ENCODE measurements at regions not wholly inside any gene's neighbourhood (a gene's known extent, or its start where the extent isn't known, plus 50 kb on each side); places are given as distances from the start of the nearest gene placed in this dataset.
"Not testable (repeated sequence)": the region's sequence is repeated elsewhere in the genome, so short reads cannot be mapped to it uniquely, and the experiment has no call there.

DNA sequence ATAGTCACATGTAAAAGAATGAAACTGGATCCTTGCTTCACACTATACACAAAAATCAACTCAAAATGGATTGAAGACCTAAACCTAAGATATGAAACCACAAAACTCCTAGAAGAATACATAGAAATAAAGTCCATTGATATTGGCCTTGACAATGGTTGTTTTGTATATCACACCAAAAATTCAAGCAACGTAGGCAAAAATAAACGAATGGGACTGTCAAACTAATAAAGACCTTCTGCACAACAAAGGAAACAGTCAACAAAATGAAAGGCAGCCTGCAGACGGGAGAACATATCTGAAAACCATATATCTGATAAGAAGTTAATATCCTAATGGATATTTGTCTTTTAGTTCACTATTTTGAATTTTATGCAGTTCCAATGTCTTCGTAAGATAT lies 292.3 kb upstream of the CNTN5 start:
- Histone ChIP-seq H3K36me3 (no peaks in the 10 kb centered on the region), H3K4me1 (no peaks in the 10 kb centered on the region), H3K27ac (no peak overlapping the region), H3K27me3 (no peaks in the 10 kb centered on the region), H3K4me3 (no peak overlapping the region), H3K9me3 (peaks cover 7 to 13% of the 10 kb centered on the region in 2 donors)
- in situ Hi-C loops (cut with MboI; ENCODE audit: low pct_ligation_motif_present in 1 of 4, low pct_unique_long_range_greater_than_20kb in 1 of 4, low sequenced_read_pairs in 3 of 4) (no loop called here), intact Hi-C loops (cut with DNase I; ENCODE audit: low total_unique reads) (no loop called here)
- 84 to 88% methylated on average over 4 of the region's 4 CpGs for WGBS, 2 donors (ENCODE audit: low coverage in 1 of 2)
- TF ChIP-seq POLR2A (IDR thresholded peaks at IDR 0.05) = no peak
- no peak for TF ChIP-seq POLR2AphosphoS5 (IDR thresholded peaks at IDR 0.05)
- TF ChIP-seq EP300 (IDR thresholded peaks at IDR 0.05; ENCODE audit: low read depth) = no peak
- TF ChIP-seq, protein P1, sequence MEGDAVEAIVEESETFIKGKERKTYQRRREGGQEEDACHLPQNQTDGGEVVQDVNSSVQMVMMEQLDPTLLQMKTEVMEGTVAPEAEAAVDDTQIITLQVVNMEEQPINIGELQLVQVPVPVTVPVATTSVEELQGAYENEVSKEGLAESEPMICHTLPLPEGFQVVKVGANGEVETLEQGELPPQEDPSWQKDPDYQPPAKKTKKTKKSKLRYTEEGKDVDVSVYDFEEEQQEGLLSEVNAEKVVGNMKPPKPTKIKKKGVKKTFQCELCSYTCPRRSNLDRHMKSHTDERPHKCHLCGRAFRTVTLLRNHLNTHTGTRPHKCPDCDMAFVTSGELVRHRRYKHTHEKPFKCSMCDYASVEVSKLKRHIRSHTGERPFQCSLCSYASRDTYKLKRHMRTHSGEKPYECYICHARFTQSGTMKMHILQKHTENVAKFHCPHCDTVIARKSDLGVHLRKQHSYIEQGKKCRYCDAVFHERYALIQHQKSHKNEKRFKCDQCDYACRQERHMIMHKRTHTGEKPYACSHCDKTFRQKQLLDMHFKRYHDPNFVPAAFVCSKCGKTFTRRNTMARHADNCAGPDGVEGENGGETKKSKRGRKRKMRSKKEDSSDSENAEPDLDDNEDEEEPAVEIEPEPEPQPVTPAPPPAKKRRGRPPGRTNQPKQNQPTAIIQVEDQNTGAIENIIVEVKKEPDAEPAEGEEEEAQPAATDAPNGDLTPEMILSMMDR (IDR thresholded peaks at IDR 0.05) = no peak
- DNase-seq = no peak

DNA sequence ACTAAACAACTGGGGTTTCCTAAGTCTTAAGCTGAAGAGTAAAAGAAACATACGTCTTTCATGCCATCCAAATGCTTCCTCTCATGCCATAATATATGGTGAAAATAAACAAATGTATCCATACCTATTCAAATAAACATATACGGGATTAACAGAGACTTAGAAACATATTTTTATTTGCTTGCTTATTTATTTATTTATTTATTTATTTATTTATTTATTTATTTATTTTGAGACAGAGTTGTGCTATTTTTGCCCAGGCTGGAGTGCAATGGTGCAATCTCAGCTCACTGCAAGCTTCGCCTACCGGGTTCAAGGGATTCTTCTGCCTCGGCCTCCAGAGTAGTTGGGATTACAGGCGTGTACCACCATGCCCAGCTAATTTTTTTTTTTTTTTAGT lies 291.6 kb upstream of the CNTN5 start:
- DNase-seq = no peak
- 79 to 84% methylated on average over 6 of the region's 6 CpGs for WGBS, 2 donors (ENCODE audit: low coverage in 1 of 2)
- in situ Hi-C loops (cut with MboI; ENCODE audit: low pct_ligation_motif_present in 1 of 4, low pct_unique_long_range_greater_than_20kb in 1 of 4, low sequenced_read_pairs in 3 of 4) (no loop called here), intact Hi-C loops (cut with DNase I; ENCODE audit: low total_unique reads) (no loop called here)
- peaks cover 7 to 13% of the 10 kb centered on the region in 2 donors for H3K9me3 ChIP-seq
- H3K4me3 ChIP-seq = no peak overlapping the region
- H3K36me3 ChIP-seq = no peaks in the 10 kb centered on the region
- no peaks in the 10 kb centered on the region for H3K4me1 ChIP-seq
- H3K27ac ChIP-seq = no peak overlapping the region
- H3K27me3 ChIP-seq = no peaks in the 10 kb centered on the region
- TF ChIP-seq EP300 (IDR thresholded peaks at IDR 0.05; ENCODE audit: low read depth) = no peak
- TF ChIP-seq, protein P1 (IDR thresholded peaks at IDR 0.05) = no peak

DNA sequence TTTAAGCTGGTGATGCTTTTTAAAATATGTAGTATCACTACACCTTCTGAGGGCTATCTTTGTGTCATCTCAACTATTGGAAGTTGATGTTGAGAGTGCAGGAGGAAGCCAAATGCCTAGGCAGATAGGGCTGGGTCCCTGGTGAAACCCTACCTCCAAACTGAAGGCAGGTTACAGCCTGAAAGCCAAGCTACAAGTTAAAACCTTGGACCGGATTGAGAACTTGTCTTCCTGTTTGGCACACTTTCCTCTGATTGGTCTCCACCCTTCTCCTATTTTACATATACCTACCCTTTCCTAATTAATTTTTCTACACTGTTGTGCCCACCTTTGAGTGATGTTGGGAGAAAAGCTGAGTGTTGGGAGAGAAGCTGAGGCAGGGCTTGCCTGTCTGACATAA lies 287.8 kb upstream of the CNTN5 start:
- Histone ChIP-seq H3K4me3 (no peak overlapping the region), H3K36me3 (no peaks in the 10 kb centered on the region), H3K27ac (no peak overlapping the region), H3K4me1 (no peaks in the 10 kb centered on the region), H3K9me3 (peaks cover 0 to 10% of the 10 kb centered on the region in 2 donors), H3K27me3 (no peaks in the 10 kb centered on the region)
- no peak for DNase-seq
- intact Hi-C loops (cut with DNase I; ENCODE audit: low total_unique reads) = no loop called here
- in situ Hi-C loops (cut with MboI; ENCODE audit: low pct_ligation_motif_present in 1 of 4, low pct_unique_long_range_greater_than_20kb in 1 of 4, low sequenced_read_pairs in 3 of 4) = no loop called here
- 90 to 94% methylated on average over 1 of the region's 1 CpG for WGBS, 2 donors (ENCODE audit: low coverage in 1 of 2)
- no peak for TF ChIP-seq POLR2A (IDR thresholded peaks at IDR 0.05)
- TF ChIP-seq POLR2AphosphoS5 (IDR thresholded peaks at IDR 0.05) = no peak
- no peak for TF ChIP-seq EP300 (IDR thresholded peaks at IDR 0.05; ENCODE audit: low read depth)
- TF ChIP-seq, protein P1 (IDR thresholded peaks at IDR 0.05) = no peak

DNA sequence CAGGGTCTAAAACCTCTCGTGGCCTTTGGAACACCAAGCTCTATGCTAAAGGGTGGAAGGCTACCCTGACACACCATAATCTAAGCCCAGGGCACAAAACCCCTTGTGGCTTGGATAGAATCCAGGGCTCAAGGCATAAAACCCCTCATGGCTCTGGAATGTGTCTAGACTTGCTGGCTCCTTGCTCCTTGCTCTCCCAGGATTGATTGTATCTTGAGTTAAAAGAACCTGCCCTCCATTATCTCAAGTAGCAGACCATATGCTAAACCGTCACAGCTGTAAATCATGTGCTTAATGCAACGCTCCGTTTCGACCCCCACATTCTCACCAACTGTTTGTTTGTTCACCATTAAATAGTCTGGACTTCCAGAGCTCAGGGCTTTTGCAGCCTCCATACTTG lies 287.4 kb upstream of the CNTN5 start:
- DNase-seq; intact Hi-C loops (cut with DNase I; ENCODE audit: low total_unique reads): not testable (repeated sequence)

DNA sequence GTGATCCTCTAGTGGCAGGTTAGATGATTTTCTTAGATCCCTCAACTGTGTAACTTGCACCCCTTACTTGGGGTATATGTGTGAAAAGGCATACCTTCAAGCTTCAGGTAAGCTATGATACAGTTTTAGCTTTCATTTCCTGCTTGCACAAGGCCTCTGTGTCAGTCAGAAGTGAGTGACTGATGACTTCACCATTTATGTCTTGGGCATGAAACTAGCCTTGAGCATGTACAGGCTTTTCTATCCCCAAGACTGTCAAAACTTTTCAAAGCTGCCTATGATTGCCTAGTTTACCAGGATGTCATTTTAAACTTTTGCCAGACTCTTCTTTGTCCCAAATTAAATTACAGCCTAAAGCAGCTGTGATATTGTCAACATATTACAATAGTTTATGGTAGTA lies 286.1 kb upstream of the CNTN5 start:
- Histone ChIP-seq H3K4me3 (no peak overlapping the region), H3K36me3 (no peaks in the 10 kb centered on the region), H3K27ac (no peak overlapping the region), H3K27me3 (no peaks in the 10 kb centered on the region), H3K4me1 (no peaks in the 10 kb centered on the region), H3K9me3 (no peaks in the 10 kb centered on the region)
- in situ Hi-C loops (cut with MboI; ENCODE audit: low pct_ligation_motif_present in 1 of 4, low pct_unique_long_range_greater_than_20kb in 1 of 4, low sequenced_read_pairs in 3 of 4) (no loop called here), intact Hi-C loops (cut with DNase I; ENCODE audit: low total_unique reads) (no loop called here)
- DNase-seq = no peak
- TF ChIP-seq POLR2A (IDR thresholded peaks at IDR 0.05) = no peak
- no peak for TF ChIP-seq EP300 (IDR thresholded peaks at IDR 0.05; ENCODE audit: low read depth)
- no peak for TF ChIP-seq POLR2AphosphoS5 (IDR thresholded peaks at IDR 0.05)
- TF ChIP-seq, protein P1 (IDR thresholded peaks at IDR 0.05) = no peak

More for the DNA sequence above, 287.4 kb upstream of the CNTN5 start:
- H3K27me3 ChIP-seq; H3K4me1 ChIP-seq; in situ Hi-C loops (cut with MboI; ENCODE audit: low pct_ligation_motif_present in 1 of 4, low pct_unique_long_range_greater_than_20kb in 1 of 4, low sequenced_read_pairs in 3 of 4); H3K36me3 ChIP-seq; H3K9me3 ChIP-seq; H3K27ac ChIP-seq; H3K4me3 ChIP-seq: not testable (repeated sequence)
- 47 to 60% methylated on average over 3 to 5 of the region's 5 CpGs for WGBS, 2 donors (ENCODE audit: low coverage in 1 of 2)
